HCT116 (cell line): ENCODE measurements at regions not wholly inside any gene's neighbourhood (a gene's known extent, or its start where the extent isn't known, plus 50 kb on each side); places are given as distances from the start of the nearest gene placed in this dataset.

Experiments used
- ATAC-seq: fragments of 200-7000 bp; cut with Tn5 transposase; 2 replicates; pipeline ENCODE4 v1.9.1; 2020; ENCODE audit warnings: mild to moderate bottlenecking, moderate library complexity
- BruUV-seq: library from RNA; stranded (reverse); fragments of 400-500 nt; replicated peaks from 2 replicates; lab custom pipeline; 2021; lab: Mats Ljungman, UMichigan
- CTCF ChIA-PET: fragments of 300-600 bp; sonication (Branson Sonifier 250); formaldehyde crosslinking; loops from one replicate; lab custom pipeline; 2021; ENCODE audit warnings: antibody characterized with exemption; lab: Charles Lee
- POLR2A ChIA-PET: fragments of 300-600, 350-600 bp; sonication (Branson Sonifier 250); formaldehyde crosslinking; loops from one replicate; lab custom pipeline; 2021; ENCODE audit warnings: antibody characterized with exemption; lab: Charles Lee
- RAD21 ChIA-PET, 2 experiments: fragments of 300-600 bp; sonication (Branson Sonifier 250); formaldehyde crosslinking; loops; one replicate each; lab custom pipeline; 2023; ENCODE audit warnings: low total read pairs in 2 of 2; ENCODE audit not compliant: uncharacterized antibody in 2 of 2, unreplicated experiment in 2 of 2, low non-redundant PET in 1 of 2; lab: Charles Lee
- DNase-seq: peaks from one replicate; pipeline ENCODE4 v3.0.0-alpha.2; 2010; ENCODE audit warnings: low read depth, low spot score
- H2AFZ ChIP-seq: fragments of 200-600 bp; shearing (Covaris generic), sonication (generic); 2 replicates; pipeline ENCODE4 v1.6.1; 2017; ENCODE audit warnings: low read depth, mixed run types, mixed read lengths, antibody characterized with exemption, low read length; ENCODE audit not compliant: poor library complexity, severe bottlenecking
- H3K27ac ChIP-seq: 2 replicates; pipeline ENCODE4 v1.5.1; 2012; ENCODE audit warnings: low read depth, low read length
- H3K27me3 ChIP-seq: fragments of 200-600 bp; sonication (generic); 2 replicates; pipeline ENCODE4 v1.6.1; 2016; ENCODE audit warnings: mixed run types, low read length, mixed read lengths; ENCODE audit not compliant: insufficient read depth
- H3K36me3 ChIP-seq, 2 experiments: fragments of 200-500 bp in 1 of 2; fragments of 200-600 bp in 1 of 2; sonication (Bioruptor generic) in 1 of 2; sonication (generic) in 1 of 2; 2 replicates each; pipeline versions ENCODE4 v1.5.1 to v1.6.1; 2014 to 2016; ENCODE audit warnings: low read length in 2 of 2, inconsistent platforms in 1 of 2, mixed read lengths in 1 of 2, mixed run types in 1 of 2; ENCODE audit not compliant: insufficient read depth in 2 of 2, control insufficient read depth in 1 of 2
- H3K4me1 ChIP-seq, 2 experiments: fragments of 200-600 bp in 1 of 2; sonication (generic) in 1 of 2; 2 replicates each; pipeline versions ENCODE4 v1.5.1 to v1.6.1; 2012 to 2017; ENCODE audit warnings: low read length in 2 of 2, inconsistent platforms in 1 of 2, mild to moderate bottlenecking in 1 of 2, mixed read lengths in 1 of 2, mixed run types in 1 of 2, moderate library complexity in 1 of 2; ENCODE audit not compliant: insufficient read depth in 2 of 2, control insufficient read depth in 1 of 2
- H3K4me2 ChIP-seq: fragments of 200-600 bp; sonication (generic); 2 replicates; pipeline ENCODE4 v1.6.1; 2017; ENCODE audit warnings: mixed run types, low read length, mixed read lengths
- H3K4me3 ChIP-seq, 2 experiments: fragments of 200-600 bp in 1 of 2; sonication (generic) in 1 of 2; replicated peaks in 1 of 2; 2 replicates each; pipeline ENCODE4 v1.5.1; 2011 to 2016; ENCODE audit warnings: low read length in 2 of 2, control low read depth in 1 of 2, low read depth in 1 of 2, mild to moderate bottlenecking in 1 of 2, mixed read lengths in 1 of 2, mixed run types in 1 of 2
- H3K79me2 ChIP-seq: fragments of 200-600 bp; sonication (generic); 2 replicates; pipeline ENCODE4 v1.6.1; 2017; ENCODE audit warnings: mild to moderate bottlenecking, mixed run types, low read length, moderate library complexity, mixed read lengths; ENCODE audit not compliant: insufficient read depth
- H3K9ac ChIP-seq: fragments of 200-600 bp; sonication (generic); 2 replicates; pipeline ENCODE4 v1.6.1; 2016; ENCODE audit warnings: low read length, mixed read lengths
- H3K9me2 ChIP-seq: fragments of 200-600 bp; sonication (generic), shearing (Covaris generic); 2 replicates; pipeline ENCODE4 v1.6.1; 2017; ENCODE audit warnings: mixed run types, mild to moderate bottlenecking, moderate library complexity; ENCODE audit not compliant: insufficient read depth
- H3K9me3 ChIP-seq, 2 experiments: fragments of 200-500 bp in 1 of 2; fragments of 200-600 bp in 1 of 2; sonication (Bioruptor generic) in 1 of 2; sonication (generic) in 1 of 2; 2 replicates each; pipeline ENCODE4 v1.6.1; 2014 to 2017; ENCODE audit warnings: low read length in 2 of 2, mixed read lengths in 2 of 2, inconsistent platforms in 1 of 2, low read depth in 1 of 2, mild to moderate bottlenecking in 1 of 2, mixed run types in 1 of 2, moderate library complexity in 1 of 2; ENCODE audit not compliant: control insufficient read depth in 1 of 2, insufficient read depth in 1 of 2
- H4K20me1 ChIP-seq: fragments of 200-600 bp; sonication (generic), shearing (Covaris generic); 2 replicates; pipeline ENCODE4 v1.6.1; 2017; ENCODE audit warnings: mixed run types, mild to moderate bottlenecking, moderate library complexity; ENCODE audit not compliant: insufficient read depth
- CBX3 ChIP-seq: IDR thresholded peaks from 2 replicates; pipeline ENCODE4 v1.6.1; 2012; ENCODE audit warnings: low read depth
- CEBPB ChIP-seq: IDR thresholded peaks from 2 replicates; pipeline ENCODE4 v1.6.1; 2012; ENCODE audit warnings: low read depth
- EGR1 ChIP-seq: IDR thresholded peaks from 2 replicates; pipeline ENCODE4 v1.6.1; 2012; ENCODE audit warnings: low read depth
- ELF1 ChIP-seq: IDR thresholded peaks from 2 replicates; pipeline ENCODE4 v1.6.1; 2012; ENCODE audit warnings: low read depth, borderline replicate concordance
- FOSL1 ChIP-seq: IDR thresholded peaks from 2 replicates; pipeline ENCODE4 v1.6.1; 2012; ENCODE audit warnings: low read depth
- POLR2AphosphoS5 ChIP-seq: IDR thresholded peaks from 2 replicates; pipeline ENCODE4 v1.6.1; 2011; ENCODE audit warnings: mild to moderate bottlenecking, low read depth, low read length, moderate library complexity
- SIN3A ChIP-seq: IDR thresholded peaks from 2 replicates; pipeline ENCODE4 v1.6.1; 2012; ENCODE audit warnings: low read depth
- SP1 ChIP-seq: IDR thresholded peaks from 2 replicates; pipeline ENCODE4 v1.6.1; 2012; ENCODE audit warnings: low read depth
- SRF ChIP-seq: IDR thresholded peaks from 2 replicates; pipeline ENCODE4 v1.6.1; 2012; ENCODE audit warnings: low read depth
- YY1 ChIP-seq: IDR thresholded peaks from 2 replicates; pipeline ENCODE4 v1.6.1; 2011; ENCODE audit warnings: low read length, low read depth, moderate library complexity, mild to moderate bottlenecking; ENCODE audit not compliant: insufficient replicate concordance; ENCODE audit errors: extremely low read depth
- ZFX ChIP-seq: fragments of 450-650 bp; IDR thresholded peaks from 2 replicates; pipeline ENCODE4 v1.6.1; 2017
- ZNF274 ChIP-seq: fragments of 200-500 bp; sonication (Bioruptor generic); IDR thresholded peaks from 2 replicates; pipeline ENCODE4 v1.6.1; 2014; ENCODE audit warnings: mild to moderate bottlenecking, low read depth, low read length, inconsistent platforms
- intact Hi-C: fragments of 100-400 bp; cut with micrococcal nuclease; formaldehyde crosslinking; loops from 2 replicates; pipeline ENCODE4 v1.10.0; 2022
- TF ChIP-seq, protein P1 (sequence below): IDR thresholded peaks from 2 replicates; pipeline ENCODE4 v1.6.1; 2012
- TF ChIP-seq, protein P2 (sequence below): IDR thresholded peaks from 2 replicates; pipeline ENCODE4 v1.6.1; 2012
- TF ChIP-seq, protein P3 (sequence below): IDR thresholded peaks from 2 replicates; pipeline ENCODE4 v1.6.1; 2012; ENCODE audit warnings: low read depth

DNA sequence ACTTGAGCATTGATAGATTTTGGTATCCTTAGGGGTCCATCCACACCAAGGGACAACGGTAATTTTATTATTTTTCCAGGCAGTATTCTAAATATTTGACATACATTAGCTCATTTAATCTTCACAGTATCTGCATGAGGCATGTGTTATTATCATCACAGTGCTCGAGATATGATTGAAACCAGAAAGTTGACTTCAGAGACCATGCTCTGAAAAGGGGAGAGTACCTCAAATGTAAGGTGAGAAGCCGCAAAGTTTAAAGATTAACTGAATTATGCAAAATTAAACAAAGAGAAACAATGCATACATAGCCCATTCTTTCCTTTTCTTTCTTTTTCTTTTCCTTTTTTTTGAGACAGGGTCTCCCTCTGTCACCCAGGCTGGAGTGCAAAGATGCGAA, 104.1 kb downstream of the SLC25A46 start:
- ATAC-seq (no peak), DNase-seq (no peak)
- H3K36me3 ChIP-seq, result no peaks in the 10 kb centered on the region
- no peaks in the 10 kb centered on the region for H3K27me3 ChIP-seq
- BruUV-seq, result no TSS peak
- intact Hi-C loops, result no loop called here
- no peaks in the 10 kb centered on the region for H3K4me1 ChIP-seq
- ChIA-PET RAD21 (no interaction called here), POLR2A (no interaction called here), CTCF (no interaction called here)
- no peak overlapping the region for H3K27ac ChIP-seq
- no peak overlapping the region for H3K4me2 ChIP-seq
- no peak overlapping the region for H3K4me3 ChIP-seq
- TF ChIP-seq FOSL1 (no peak), ZNF274 (no peak), SP1 (no peak), CBX3 (no peak), SRF (no peak), EGR1 (no peak), POLR2AphosphoS5 (no peak), YY1 (no peak), CEBPB (no peak), ELF1 (no peak), SIN3A (no peak), ZFX (no peak)
- TF ChIP-seq, protein P1, sequence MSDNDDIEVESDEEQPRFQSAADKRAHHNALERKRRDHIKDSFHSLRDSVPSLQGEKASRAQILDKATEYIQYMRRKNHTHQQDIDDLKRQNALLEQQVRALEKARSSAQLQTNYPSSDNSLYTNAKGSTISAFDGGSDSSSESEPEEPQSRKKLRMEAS, result no peak
- TF ChIP-seq, protein P2, sequence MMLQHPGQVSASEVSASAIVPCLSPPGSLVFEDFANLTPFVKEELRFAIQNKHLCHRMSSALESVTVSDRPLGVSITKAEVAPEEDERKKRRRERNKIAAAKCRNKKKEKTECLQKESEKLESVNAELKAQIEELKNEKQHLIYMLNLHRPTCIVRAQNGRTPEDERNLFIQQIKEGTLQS, result no peak
- TF ChIP-seq, protein P3, sequence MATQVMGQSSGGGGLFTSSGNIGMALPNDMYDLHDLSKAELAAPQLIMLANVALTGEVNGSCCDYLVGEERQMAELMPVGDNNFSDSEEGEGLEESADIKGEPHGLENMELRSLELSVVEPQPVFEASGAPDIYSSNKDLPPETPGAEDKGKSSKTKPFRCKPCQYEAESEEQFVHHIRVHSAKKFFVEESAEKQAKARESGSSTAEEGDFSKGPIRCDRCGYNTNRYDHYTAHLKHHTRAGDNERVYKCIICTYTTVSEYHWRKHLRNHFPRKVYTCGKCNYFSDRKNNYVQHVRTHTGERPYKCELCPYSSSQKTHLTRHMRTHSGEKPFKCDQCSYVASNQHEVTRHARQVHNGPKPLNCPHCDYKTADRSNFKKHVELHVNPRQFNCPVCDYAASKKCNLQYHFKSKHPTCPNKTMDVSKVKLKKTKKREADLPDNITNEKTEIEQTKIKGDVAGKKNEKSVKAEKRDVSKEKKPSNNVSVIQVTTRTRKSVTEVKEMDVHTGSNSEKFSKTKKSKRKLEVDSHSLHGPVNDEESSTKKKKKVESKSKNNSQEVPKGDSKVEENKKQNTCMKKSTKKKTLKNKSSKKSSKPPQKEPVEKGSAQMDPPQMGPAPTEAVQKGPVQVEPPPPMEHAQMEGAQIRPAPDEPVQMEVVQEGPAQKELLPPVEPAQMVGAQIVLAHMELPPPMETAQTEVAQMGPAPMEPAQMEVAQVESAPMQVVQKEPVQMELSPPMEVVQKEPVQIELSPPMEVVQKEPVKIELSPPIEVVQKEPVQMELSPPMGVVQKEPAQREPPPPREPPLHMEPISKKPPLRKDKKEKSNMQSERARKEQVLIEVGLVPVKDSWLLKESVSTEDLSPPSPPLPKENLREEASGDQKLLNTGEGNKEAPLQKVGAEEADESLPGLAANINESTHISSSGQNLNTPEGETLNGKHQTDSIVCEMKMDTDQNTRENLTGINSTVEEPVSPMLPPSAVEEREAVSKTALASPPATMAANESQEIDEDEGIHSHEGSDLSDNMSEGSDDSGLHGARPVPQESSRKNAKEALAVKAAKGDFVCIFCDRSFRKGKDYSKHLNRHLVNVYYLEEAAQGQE, result no peak
- H3K9me3 ChIP-seq, result no peaks in the 10 kb centered on the region
- H4K20me1 ChIP-seq, result no peaks in the 10 kb centered on the region
- H3K79me2 ChIP-seq, result no peaks in the 10 kb centered on the region
- no peak overlapping the region for H2AFZ ChIP-seq
- H3K9ac ChIP-seq, result no peak overlapping the region
- H3K9me2 ChIP-seq, result no peaks in the 10 kb centered on the region
